Type B pancreatic cell (in vitro differentiated cells): ENCODE measurements at regions not wholly inside any gene's neighbourhood (a gene's known extent, or its start where the extent isn't known, plus 50 kb on each side); places are given as distances from the start of the nearest gene placed in this dataset.
"Not testable (repeated sequence)": the region's sequence is repeated elsewhere in the genome, so short reads cannot be mapped to it uniquely, and the experiment has no call there.

Source experiments
- DNase-seq: peaks from one replicate; pipeline ENCODE4 v3.0.0; 2021; ENCODE audit warnings: mixed read lengths; ENCODE audit not compliant: unreplicated experiment; ENCODE audit errors: extremely low spot score
- H3K27ac Mint-ChIP-seq: 2 replicates; pipeline ENCODE4 v1.8.0; 2021; ENCODE audit warnings: mild to moderate bottlenecking, mixed read lengths
- H3K27me3 Mint-ChIP-seq: 2 replicates; pipeline ENCODE4 v1.8.0; 2021; ENCODE audit warnings: mixed read lengths
- H3K36me3 Mint-ChIP-seq: 2 replicates; pipeline ENCODE4 v1.8.0; 2021; ENCODE audit warnings: mixed read lengths
- H3K4me1 Mint-ChIP-seq: one replicate; pipeline ENCODE4 v1.8.0; 2021; ENCODE audit warnings: mixed read lengths; ENCODE audit not compliant: unreplicated experiment
- H3K4me3 Mint-ChIP-seq: 2 replicates; pipeline ENCODE4 v1.8.0; 2021; ENCODE audit warnings: mild to moderate bottlenecking, mixed read lengths
- H3K9me3 Mint-ChIP-seq: 2 replicates; pipeline ENCODE4 v1.8.0; 2021; ENCODE audit warnings: mixed read lengths
- CTCF ChIP-seq: fragments of 200-600 bp; sonication (generic); conservative IDR thresholded peaks from 2 replicates; pipeline ENCODE4 v1.5.0; 2021; ENCODE audit warnings: antibody characterized with exemption, mild to moderate bottlenecking

DNA sequence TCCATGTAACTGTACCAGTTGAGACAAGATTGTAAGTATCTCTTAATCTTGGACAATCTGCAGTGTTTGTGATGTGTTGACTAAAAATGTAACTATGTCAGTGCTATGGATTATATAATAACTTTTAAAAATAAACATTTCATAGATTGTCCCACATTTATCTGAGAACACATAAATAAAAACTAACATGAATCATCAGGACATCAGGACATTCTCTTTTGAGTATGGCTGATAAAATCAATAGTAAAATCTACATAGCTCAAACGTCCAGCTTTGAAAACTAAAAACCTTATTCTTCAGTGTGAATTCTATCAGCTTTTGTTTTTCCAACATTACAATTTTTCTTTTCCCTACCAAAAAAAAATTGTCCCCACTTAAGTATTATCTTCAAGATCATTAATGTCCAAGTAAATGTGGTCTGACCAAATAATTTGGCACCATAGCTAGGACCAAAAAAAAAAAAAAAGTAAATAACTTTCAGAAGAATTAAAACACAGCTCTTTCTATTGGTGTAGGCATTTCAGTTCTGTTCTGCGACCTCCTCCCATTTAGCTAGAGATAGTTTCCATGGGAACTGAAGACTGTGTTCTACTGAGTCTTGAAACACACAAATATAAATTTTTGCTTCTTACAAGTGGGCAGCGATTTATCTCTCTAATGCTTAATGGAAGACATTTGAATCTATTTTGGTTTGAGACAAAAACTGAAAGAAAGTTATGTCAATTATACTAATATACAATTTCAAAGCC lies 123.0 kb upstream of the SGCE start:
- no peak overlapping the region for H3K27ac Mint-ChIP-seq
- H3K36me3 Mint-ChIP-seq = no peaks in the 10 kb centered on the region
- peaks cover 5% of the 10 kb centered on the region for H3K4me1 Mint-ChIP-seq
- no peak for TF ChIP-seq CTCF
- no peak overlapping the region for H3K4me3 Mint-ChIP-seq
- peaks cover 11% of the 10 kb centered on the region for H3K9me3 Mint-ChIP-seq
- H3K27me3 Mint-ChIP-seq = no peaks in the 10 kb centered on the region
- DNase-seq = no peak

GRCh38 chr7:94779861-94780260 lies 123.9 kb upstream of the SGCE start:
- DNase-seq = no peak
- no peak overlapping the region for H3K27ac Mint-ChIP-seq
- no peaks in the 10 kb centered on the region for H3K27me3 Mint-ChIP-seq
- no peak for TF ChIP-seq CTCF
- H3K36me3 Mint-ChIP-seq = no peaks in the 10 kb centered on the region
- peaks cover 5% of the 10 kb centered on the region for H3K4me1 Mint-ChIP-seq
- H3K9me3 Mint-ChIP-seq = peaks cover 4% of the 10 kb centered on the region
- no peak overlapping the region for H3K4me3 Mint-ChIP-seq

DNA sequence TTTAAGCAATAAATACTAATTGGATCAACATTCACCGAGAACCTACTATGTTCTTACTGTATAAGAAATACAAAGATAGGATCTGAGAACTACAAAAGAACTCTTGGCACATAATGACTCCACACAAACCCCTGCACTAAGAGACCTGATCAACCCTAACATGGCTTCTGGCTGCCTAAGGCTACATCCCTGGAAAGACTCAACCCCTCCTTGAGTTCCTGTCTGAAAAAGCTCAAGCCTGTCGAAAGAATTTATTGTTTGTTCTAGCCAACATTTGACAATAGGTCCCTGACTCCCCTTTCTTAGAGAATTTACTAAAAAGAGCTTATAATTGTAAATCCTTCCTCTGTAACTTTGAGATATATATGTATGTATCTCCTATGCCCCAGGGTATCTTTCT lies 125.3 kb upstream of the SGCE start:
- Mint-ChIP-seq H3K27me3 (no peaks in the 10 kb centered on the region), H3K9me3 (peaks cover 4% of the 10 kb centered on the region), H3K4me1 (peaks cover 5% of the 10 kb centered on the region), H3K27ac (no peak overlapping the region), H3K4me3 (no peak overlapping the region), H3K36me3 (no peaks in the 10 kb centered on the region)
- TF ChIP-seq CTCF = no peak
- DNase-seq = no peak

DNA sequence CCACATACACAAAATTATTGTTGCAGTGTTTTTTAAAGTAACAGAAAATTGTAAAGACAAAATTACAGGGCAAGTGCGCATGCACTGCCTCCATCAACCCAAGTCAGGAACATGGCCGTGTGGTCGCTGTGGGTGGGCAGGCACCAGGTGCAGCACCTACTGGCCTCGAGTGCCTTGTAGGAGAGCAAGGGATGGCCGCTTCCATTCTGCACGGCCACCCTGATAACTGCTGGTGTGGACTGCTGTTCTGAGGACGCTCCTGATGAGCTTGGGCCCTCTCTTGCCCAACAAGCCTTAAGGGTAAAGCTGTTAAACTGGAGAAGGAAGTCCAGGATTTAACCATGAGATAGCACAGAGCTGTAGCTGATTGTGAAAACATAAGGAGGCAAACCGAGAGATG lies 124.6 kb upstream of the PPP1R9A start:
- Mint-ChIP-seq H3K9me3 (peaks cover 4% of the 10 kb centered on the region), H3K27me3 (no peaks in the 10 kb centered on the region), H3K36me3 (no peaks in the 10 kb centered on the region), H3K4me1 (peaks cover 5% of the 10 kb centered on the region), H3K27ac (no peak overlapping the region), H3K4me3 (no peak overlapping the region)
- no peak for DNase-seq
- TF ChIP-seq CTCF = no peak

- DNase-seq = no peak
- H3K27ac Mint-ChIP-seq = no peak overlapping the region
- peaks cover 10% of the 10 kb centered on the region for H3K9me3 Mint-ChIP-seq
- no peaks in the 10 kb centered on the region for H3K36me3 Mint-ChIP-seq
- H3K4me1 Mint-ChIP-seq = no peaks in the 10 kb centered on the region
- no peaks in the 10 kb centered on the region for H3K27me3 Mint-ChIP-seq
- no peak overlapping the region for H3K4me3 Mint-ChIP-seq
- no peak for TF ChIP-seq CTCF
Observed at GRCh38 chr7:94787285-94787684, 120.1 kb upstream of the PPP1R9A start.

GRCh38 chr7:94788378-94788777 lies 119.0 kb upstream of the PPP1R9A start:
- not testable (repeated sequence) for H3K4me3 Mint-ChIP-seq, H3K36me3 Mint-ChIP-seq, H3K27me3 Mint-ChIP-seq, H3K4me1 Mint-ChIP-seq, DNase-seq, H3K27ac Mint-ChIP-seq
- peaks cover 10% of the 10 kb centered on the region for H3K9me3 Mint-ChIP-seq
